GM21447 (cell line): ENCODE measurements at regions not wholly inside any gene's neighbourhood (a gene's known extent, or its start where the extent isn't known, plus 50 kb on each side); places are given as distances from the start of the nearest gene placed in this dataset.
"Not testable (repeated sequence)": the region's sequence is repeated elsewhere in the genome, so short reads cannot be mapped to it uniquely, and the experiment has no call there.

ENCODE experiments used
- ATAC-seq: cut with Tn5 transposase; IDR thresholded peaks from one replicate; pipeline ENCODE4 v1.9.1; 2021; ENCODE audit not compliant: unreplicated experiment

DNA sequence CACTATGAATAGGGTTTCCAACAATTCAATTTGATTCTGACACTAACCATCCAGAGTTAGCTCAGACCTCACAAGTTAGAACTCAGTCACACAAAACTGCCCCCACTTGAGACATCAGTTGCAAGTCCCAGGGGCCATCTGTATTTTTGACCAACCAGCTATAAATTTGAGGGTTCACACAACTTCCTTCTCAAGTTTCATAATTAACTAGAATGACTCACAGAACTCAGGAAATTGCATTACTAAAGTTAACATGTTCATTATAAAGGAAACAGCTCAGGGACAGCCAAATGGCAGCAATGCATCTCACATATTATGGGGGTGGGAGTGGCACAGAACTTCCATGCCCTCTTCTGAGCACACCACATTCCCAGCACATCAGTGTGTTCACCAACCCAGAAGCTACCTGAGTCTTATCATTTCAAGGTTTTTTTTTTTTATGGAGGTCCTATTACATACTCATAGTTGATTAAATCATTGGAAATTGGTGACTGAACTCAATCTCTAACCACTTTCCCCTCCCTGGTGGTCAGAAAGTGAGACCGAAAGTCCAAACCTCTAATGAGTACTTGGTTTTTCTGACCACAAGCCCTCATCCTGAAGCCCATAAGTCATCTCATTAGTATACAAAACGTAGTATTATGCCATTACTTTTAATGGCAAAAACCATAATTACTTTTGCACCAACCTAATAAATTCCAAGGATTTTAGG lies 1721.5 kb upstream of the SEL1L start:
- peak; percentile 64 for ATAC-seq

DNA sequence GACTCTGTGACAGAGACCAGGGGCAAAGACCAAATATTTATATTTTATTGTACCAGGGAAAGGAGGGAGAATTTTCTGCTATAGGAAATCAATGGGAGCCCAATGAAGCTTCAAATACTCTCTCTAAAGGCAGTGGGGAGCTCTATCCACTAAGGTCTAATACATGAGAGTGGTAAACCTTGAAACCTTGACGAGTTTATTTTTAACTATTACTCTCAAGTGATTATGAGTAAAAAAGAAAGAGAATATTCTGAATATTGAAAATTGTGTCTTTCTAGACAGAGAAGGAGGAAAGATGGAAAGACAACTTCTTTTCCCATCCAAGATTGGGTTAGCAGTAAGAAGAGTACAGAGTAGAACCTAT lies 1722.1 kb upstream of the SEL1L start:
- ATAC-seq: peak; percentile 49

GRCh38 chr14:83257466-83258439 lies 1724.1 kb upstream of the SEL1L start:
- no peak for ATAC-seq

- ATAC-seq: no peak
Measured at GRCh38 chr14:83260751-83261150, 1727.1 kb upstream of the SEL1L start.

GRCh38 chr14:83269583-83269982 lies 1735.9 kb upstream of the SEL1L start:
- ATAC-seq: no peak

DNA sequence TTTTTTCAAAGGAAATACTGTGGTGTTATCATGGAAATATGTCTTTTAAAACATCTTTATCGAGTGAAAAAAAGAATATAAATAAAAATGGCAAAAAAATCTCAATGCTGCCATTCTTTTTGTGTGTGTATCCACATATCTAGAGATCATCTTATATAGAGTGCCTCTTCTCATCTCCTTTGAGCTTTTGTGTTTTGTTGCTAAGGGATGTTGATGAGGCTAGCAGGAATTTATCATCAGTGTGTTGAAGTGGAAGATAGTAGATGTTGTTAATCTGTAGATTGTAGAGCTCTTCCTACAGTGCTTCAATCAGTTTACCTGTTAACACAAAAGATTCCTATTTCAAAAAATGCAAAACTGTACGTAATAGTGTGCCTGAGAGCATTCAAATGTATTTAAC lies 1738.0 kb upstream of the SEL1L start:
- no peak for ATAC-seq

DNA sequence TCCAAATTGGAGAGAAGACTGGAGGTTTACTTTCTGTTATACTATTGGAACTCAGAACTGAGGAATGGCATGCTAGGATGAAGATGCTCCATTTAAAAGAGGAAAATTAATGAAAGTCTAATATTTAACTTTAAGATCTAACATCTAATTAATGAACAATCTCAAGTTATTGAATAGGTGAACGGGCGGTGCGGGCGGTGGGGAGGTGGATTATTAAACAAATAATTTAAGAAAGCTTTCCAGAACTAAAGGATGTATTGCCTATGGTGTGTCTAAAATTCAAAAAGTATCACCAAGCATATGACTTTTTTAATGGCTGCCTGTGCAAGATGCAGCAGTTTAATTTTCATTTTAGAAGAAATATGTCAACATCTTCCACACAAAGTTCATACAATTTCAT lies 1747.1 kb upstream of the SEL1L start:
- no peak for ATAC-seq

GRCh38 chr14:83282706-83283105 lies 1749.1 kb upstream of the SEL1L start:
- ATAC-seq: no peak

DNA sequence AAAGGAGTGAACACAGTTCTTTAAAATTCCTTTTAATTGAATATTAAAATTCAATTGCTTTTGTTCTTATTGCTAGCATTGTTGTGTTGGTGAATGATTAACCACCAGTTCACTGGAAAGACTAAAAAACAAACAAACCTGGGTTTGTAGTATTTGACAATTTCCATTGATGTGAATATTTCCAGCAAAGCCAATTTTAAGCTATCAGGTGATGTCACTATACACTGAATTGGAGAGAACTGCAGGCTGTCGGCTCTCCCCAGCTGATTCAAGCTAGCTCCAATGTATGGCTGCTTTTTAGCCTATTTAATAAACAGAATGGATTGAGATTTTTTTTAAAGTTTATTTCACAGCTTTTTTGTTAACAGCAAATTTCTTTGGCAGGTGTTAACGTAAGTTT lies 1753.6 kb upstream of the SEL1L start:
- no peak for ATAC-seq

DNA sequence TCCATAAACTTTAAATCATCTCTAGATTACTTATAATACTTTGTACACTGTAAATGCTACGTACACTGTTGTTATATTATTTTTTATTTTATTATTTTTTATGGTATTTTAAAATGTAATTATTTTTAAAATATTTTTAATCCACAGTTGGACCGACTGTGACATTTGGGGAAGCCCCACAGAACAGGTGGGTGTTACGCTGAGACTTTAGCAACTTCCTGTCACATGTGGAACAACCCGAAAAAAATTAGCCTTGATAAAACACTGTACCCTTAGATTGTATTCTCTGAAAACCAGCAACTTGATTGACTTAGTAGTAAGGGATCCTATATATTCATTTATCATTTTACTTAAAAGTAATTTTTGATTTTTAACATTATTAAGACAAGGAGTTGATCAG lies 1755.7 kb upstream of the SEL1L start:
- ATAC-seq: no peak

- no peak for ATAC-seq
Measured at GRCh38 chr14:83289896-83290295, 1756.2 kb upstream of the SEL1L start.

GRCh38 chr14:83290447-83290846 lies 1756.8 kb upstream of the SEL1L start:
- ATAC-seq: no peak

DNA sequence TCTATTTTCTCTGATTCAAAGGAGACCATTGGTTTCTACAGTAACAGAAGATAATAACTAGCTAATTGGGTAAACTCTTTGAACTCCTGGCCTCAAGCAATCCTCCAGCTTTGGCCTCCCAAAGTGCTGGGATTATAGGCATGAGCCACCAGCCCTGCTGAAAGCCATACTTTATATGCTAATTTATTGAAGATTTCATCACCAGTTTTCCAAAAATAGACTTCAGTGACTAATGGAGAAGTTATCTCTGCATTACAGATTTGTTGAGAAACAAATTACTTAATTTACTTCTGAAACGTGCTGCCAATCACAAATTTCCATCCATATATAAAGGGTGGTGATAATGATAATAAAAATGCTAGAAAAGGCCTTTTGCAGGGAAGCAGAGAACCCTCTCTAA lies 1758.1 kb upstream of the SEL1L start:
- no peak for ATAC-seq

GRCh38 chr14:83294941-83295340 lies 1761.3 kb upstream of the SEL1L start:
- no peak for ATAC-seq

DNA sequence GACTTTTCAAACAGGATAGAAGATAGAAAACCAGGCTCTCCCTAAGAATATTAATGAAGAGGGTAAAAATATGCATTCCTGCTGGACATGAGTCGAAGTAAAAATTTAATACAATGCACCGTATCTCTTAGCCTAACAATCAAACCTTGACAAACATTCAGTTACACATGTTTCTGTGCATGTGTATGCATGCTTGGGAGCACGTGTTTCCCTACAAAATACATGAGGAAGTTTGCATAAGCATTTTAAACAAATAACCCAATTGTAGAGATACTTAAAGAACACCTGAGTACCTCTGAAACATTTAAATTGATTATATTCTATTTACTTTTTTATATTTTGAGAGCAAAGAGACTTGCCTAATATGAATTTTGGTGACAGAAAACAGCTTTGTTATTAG lies 1763.7 kb upstream of the SEL1L start:
- ATAC-seq: no peak

- ATAC-seq: not testable (repeated sequence)
Measured at GRCh38 chr14:83298016-83298415, 1764.4 kb upstream of the SEL1L start.

DNA sequence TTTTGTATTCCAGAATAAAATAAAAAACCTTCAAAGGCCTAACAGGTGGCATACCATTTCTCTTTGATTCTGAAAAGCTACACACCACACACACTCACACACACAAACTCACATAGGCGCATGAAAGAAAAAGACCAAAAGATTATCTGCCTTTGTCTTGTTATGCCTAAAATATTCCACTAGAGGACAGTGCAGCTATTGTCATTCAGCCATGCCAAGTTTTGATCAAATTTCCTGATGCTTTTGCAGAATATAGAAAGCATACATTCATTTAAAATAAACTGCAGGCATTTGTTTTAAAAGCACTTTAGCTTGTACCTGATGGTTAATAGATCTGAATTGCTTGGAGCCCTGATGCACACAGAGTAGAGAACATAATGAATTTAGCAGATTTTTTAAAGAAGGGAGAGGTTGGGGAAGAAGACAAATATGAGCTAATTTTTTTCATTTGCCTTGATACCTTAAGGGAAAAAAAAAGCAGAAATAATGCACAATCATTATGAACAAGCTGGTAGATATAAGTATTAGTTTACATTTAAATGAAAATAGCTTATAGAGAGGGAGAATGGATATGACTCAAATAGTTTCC lies 1766.9 kb upstream of the SEL1L start:
- ATAC-seq: no peak

DNA sequence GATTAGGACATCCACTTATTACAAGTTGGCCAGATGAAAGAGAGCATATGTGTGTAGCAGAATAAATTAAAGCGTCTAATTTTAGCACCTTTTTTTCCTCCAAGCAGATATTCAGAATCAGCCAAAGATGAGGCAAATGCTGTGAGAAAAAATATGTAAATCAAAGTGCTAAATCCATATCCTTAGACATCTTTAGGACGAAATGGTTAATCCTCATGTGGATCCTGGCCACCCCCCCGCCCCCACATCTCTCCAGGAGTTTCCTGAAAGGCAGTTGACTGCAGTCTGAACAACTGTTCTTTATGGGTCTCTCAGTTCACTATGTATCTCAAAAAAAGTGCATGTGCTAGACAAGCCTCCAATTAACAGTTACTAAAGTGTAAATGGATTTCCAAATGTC lies 1768.1 kb upstream of the SEL1L start:
- ATAC-seq: no peak

DNA sequence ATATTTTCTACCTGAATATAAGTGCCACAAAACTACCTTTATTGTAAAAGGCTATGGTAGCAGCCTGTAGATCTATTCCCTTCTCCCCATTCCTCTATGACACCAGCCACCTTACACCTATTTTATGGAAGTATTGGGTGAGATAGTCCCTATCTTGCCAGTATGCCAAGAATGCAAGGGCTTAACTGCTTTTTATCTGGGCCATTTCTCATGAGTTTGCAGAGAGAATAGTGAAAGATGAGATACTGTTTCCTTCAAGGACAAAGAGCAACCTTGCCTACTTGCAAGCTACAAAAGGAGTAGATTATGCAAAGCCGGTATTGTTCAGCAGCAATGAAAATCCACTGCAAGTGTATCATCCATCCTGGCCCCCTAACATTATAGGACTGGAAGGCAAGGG lies 1775.6 kb upstream of the SEL1L start:
- ATAC-seq: no peak

DNA sequence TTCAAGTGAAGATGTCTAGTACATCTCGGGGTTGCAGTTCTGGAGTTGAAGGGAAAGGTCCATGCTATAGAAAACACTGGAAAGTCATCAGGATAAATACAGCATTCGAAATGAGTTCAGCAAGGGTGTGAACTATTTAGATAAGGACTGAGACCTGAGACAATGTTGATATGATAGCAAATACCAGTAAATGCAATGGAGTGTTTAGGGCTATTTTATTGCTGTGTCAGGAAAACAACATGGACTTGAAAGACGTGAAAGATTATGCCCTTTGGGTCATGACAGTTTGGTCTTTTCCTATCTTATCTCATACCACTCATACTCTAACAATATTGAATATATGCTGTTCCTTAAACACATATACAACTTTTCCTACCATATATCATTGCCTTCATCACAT lies 1776.2 kb upstream of the SEL1L start:
- ATAC-seq: no peak

- no peak for ATAC-seq
Measured at GRCh38 chr14:83312511-83312910, 1778.9 kb upstream of the SEL1L start.

GRCh38 chr14:83314764-83315163 lies 1781.1 kb upstream of the SEL1L start:
- no peak for ATAC-seq
